Inflammatory macrophage treated with lipopolysaccharide for 4 hours (primary cell): ENCODE measurements at regions not wholly inside any gene's neighbourhood (a gene's known extent, or its start where the extent isn't known, plus 50 kb on each side); places are given as distances from the start of the nearest gene placed in this dataset.
"Not testable (repeated sequence)": the region's sequence is repeated elsewhere in the genome, so short reads cannot be mapped to it uniquely, and the experiment has no call there.

Experiments used
- DNase-seq: peaks from one replicate; pipeline ENCODE4 v3.0.0-alpha.2; 2020

DNA sequence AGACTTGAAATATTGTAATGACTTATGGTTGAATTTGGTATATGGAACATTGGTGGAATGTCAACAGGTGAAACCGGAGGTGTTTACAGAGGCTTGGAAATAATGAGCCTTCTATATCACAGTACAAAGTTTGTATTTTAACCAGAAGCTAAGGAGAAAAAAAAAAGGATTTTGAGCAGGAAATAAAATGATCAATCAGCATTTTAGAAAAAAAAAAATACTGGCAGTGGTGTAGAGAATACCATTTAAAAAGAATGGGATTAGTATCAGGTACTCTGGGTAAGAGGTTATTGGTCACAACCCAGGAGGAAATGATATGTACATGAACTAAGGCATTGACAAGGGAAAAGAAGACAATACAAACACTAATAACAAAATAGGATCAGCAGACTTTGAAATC lies 587.1 kb upstream of the HTR2C start:
- DNase-seq = no peak

DNA sequence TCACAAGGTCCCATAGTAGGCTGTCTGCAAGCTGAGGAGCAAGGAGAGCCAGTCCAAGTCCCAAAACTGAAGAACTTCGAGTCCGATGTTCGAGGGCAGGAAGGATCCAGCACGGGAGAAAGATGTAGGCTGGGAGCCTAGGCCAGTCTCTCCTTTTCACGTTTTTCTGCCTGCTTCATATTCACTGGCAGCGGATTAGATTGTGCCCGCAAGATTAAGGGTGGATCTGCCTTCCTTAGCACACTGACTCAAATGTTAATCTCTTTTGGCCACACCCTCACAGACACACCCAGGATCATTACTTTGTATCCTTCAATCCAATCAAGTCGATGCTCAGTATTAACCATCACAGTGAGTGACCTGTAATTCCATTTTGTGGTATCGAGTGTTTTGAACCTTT lies 592.2 kb upstream of the HTR2C start:
- DNase-seq = not testable (repeated sequence)

DNA sequence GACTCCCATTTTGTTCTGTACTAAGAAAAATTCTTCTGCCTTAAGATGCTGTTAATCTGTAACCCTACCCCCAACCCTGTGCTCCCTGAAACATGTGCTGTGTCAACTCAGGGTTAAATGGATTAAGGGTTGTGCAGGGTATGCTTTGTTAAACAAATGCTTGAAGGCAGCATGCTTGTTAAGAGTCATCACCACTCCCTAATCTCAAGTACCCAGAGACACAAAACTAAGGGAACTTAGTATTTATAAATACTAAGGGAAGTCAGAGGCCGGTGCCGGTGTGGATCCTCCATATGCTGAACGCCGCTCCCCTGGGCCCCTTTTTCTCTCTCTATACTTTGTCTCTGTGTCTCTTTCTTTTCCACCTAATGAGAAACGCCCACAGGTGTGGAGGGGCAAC lies 593.2 kb upstream of the HTR2C start:
- not testable (repeated sequence) for DNase-seq

DNA sequence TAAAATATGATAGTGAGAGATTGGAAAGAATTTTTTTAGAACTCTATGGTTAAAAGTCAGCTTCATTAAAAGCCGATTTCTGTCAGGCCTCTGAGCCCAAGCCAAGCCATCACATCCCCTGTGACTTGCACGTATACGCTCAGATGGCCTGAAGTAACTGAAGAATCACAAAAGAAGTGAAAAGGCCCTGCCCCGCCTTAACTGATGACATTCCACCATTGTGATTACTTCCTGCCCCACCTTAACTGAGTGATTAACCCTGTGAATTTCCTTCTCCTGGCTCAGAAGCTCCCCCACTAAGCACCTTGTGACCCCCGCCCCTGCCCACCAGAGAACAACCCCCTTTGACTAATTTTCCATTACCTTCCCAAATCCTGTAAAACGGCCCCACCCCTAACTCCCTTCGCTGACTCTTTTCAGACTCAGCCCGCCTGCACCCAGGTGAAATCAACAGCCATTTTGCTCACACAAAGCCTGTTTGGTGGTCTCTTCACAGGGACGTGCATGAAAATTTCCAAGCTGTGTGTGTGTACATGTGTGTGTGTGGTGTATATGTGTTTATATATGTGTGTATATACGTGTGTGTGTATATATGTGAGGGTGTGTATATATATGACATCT lies 595.5 kb upstream of the HTR2C start:
- not testable (repeated sequence) for DNase-seq

DNA sequence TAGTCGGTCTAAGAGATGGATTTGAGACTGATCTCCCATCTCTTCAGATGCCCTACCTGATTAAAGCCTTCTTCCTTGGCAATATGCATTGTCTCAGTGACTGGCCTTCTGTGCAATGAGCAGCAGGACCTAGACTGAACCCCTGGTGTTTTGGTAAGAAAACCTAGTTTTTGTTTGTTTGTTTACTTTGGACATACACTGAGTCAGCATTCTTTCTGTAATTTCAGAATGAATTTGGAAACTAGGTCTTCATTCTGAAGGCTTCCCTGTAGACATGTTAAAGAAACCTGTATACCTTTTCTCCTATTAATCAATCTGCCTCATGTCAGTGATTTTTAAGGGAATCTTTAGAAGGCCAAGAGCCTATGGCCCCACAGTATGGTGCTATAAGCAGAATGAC lies 597.5 kb upstream of the HTR2C start:
- no peak for DNase-seq

DNA sequence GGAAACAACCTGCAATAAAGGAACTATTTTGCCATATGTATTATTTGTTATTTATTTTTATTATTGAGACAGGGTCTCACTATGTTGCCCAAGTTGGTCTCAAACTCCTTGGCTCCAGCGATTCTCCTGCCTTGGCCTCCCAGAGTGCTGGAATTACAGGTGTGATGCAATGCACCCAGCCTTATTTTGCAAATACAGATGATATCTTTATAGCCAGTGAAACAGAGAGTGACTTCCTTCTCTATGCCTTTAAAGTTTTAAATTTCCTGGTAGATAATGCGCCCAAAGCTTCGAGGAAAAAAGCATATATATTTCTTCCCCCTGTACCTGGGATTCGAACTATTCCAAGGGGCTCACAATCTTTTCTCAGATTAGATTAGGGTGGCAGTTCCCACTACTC lies 601.1 kb upstream of the HTR2C start:
- DNase-seq = no peak

DNA sequence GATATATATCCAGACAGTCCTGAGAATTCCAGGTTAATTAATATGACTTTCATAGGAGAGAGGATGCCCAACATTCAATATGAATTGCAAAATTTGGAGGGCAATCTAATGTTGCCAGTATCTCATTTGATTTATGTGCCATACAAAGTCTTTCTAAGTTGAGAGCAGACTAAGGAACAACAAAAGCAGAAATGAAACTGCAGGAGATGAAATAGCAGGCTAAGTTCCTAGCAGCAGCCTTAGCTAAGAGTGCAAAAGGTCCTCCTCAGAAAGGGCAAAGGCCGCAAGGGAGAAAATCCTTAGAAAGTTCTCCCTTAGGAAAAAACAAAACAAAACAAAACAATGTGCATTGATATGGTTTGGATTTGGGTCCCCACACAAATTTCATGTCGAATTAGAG lies 602.9 kb upstream of the HTR2C start:
- DNase-seq = peak; percentile 46

DNA sequence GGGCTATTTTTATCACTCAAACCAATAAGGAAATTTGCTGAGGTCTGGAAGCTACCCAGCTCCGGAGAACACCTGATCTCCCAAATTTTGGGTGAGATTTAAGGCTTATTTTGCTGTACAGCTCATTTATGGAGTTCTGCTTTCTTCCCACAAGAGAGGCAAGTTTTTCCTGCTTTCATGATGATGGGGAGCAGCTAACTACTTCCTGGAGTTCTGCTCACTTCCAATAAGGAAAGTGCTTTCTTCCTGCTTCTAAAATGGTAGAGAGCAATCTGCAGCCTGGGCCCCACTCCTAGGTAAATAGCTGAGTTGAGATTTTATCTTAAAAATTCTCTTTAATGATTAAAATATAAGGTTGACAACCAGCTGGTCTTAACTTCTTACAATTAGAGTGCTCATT lies 606.0 kb upstream of the HTR2C start:
- DNase-seq = no peak

DNA sequence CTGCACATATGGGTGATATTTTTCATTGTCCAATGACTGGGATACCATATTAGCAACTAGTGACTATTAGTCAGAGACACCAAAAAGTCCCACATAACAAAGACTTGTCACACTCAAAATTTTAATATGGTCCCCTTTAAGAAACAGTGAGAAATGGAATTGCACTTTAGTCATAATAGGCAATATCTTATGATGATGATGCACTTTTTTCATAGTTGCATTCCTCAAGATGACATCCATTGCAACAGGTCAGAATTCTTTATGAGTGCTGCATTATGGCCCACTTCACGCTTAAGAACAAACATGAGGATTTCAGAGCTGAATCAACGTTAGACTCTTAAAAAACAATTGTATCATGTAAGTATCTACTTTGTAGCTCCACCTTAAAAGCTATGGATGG lies 608.4 kb upstream of the HTR2C start:
- no peak for DNase-seq

DNA sequence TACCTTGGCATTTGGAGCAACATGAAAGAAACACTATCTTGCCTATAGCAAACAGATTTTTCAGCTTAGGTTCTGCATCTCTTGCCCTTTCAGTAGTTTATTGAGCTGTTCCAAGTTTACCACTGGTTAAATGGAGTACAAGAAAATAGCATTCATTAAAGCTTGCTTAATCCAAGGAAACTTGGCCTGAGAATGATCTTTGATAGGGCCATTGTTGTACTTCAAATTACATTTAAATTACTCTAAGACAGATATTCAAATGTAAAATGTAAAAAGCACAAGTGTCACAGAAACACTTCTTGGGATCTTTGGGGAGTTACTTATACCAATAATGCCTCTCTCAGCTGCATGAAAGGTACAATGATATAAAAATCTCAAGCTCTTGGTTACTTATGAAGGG lies 609.0 kb upstream of the HTR2C start:
- no peak for DNase-seq

DNA sequence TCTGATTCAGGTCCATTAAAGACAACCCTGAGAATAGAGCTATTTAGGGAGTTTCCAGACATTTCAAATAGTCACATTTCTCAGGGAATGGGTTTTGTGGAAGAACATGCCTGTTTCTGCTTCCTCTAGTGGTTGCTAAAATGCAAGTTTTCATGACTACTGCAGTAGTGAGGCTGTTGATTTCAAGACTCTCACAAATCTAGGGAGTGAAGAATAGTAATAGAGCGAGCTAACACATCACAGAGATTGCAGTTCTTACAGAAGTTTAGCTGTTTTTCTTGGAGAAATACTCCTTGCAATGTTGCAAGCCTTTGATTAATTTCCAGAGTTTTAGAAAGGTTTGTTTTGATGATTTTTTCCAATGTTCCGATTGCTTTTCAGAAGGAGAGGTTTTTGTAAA lies 610.2 kb upstream of the HTR2C start:
- DNase-seq = peak; percentile 17

DNA sequence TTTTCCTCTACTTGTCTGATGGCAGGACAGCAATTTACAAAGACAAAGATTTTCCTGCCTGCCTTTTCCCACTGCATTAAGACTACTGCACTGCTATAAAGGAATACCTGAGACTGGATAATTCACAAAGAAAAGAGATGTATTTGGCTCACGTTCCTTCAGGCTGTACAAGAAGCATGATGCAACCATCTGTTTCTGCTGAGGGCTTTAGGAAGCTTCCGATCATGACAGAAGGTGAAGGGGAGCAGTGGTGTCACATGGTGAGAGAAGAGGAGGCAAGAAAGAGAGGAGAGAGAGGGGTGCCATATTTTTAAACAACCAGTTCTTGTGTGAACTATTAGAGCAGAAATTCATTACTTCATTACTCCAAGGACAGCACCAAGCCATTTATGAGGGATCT lies 617.1 kb upstream of the HTR2C start:
- DNase-seq = no peak

DNA sequence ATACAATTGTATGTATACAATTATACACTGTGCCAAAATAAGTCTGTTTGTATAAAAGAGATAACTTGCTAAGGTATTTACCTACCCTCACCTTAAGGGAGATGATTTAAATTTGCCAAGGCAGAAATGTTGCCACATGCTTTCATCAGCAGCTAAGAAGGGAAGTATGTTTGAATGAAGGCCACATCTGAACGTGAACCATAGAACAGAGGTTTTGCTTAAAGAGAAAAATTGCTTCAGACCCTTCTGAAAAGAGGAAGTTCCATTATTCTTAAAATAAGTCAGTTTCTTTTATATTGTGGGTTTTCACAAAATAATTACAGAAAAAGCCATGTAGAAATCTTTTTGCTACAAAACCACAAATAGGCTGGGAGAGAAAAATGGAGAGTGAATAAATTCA lies 621.5 kb upstream of the HTR2C start:
- peak; percentile 68 for DNase-seq

DNA sequence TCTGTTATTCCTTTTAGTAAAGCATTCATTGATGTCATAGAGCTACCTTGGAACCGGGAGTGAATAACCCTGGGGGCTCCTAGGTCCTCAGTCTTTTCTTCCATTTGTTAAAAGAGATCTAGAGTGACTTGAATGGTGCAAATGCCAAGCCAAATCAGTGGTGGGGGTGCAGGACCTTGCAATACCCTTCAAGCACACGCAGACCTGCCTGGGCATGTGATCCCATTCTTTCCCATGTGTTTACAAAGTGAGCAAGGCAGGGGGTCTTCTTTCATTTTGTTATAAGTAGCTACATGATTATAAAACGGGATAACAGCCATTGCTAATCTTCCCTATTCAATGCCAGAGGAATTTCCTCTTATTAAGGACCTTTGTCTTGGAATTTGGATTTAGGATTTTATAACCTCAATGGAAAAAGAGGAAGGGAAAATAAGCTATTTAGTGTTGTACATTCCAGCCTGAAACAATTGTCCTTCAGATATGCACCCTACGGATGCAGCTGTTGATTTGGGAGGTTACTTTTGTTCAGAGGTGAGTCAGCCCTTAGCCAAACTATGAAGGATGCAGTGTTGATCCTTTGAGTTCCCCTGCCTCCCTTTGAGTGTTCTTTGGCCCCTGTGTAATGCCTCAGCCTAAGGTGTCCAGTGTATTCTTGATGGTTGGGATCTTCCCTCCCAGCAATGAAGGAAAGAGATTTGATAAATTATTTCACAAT lies 623.8 kb upstream of the HTR2C start:
- no peak for DNase-seq

DNA sequence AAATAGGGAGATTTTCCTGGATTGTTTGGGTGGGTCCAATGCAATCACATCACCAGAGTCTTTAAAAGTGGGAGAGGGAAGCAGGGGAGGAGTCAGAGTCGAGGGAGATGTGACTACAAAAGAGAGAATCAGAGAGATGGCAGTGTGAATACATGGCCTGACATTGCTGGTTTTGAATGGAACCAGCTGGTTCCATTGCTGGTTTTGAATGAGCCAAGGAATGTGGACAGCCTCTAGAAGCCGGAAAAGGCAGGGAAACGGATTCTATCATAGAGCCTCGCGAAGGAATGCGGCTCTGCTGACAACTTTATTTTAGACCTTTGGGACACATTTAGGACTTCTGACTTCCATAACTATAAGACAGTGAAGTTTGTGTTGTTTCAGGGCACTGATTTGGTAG lies 627.0 kb upstream of the HTR2C start:
- no peak for DNase-seq

DNA sequence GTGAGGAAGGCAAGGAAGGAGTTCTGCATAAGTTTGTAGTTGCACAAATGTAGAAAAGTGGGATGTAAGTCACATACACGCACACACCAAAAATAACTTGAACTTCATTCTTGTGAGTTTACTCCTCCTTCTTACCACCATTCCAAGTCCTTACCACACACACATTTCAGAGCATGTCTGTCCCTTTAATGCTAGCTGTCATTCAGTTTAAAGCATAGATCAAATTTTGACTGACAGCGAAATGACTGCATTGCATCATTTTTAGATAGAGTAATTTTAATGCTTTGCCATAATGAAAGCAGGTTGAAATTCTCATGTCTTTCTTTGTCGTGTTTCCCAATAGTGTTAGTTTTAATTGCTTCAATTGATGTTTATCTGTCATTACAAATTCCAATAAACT lies 629.6 kb upstream of the HTR2C start:
- peak; percentile 5 for DNase-seq

DNA sequence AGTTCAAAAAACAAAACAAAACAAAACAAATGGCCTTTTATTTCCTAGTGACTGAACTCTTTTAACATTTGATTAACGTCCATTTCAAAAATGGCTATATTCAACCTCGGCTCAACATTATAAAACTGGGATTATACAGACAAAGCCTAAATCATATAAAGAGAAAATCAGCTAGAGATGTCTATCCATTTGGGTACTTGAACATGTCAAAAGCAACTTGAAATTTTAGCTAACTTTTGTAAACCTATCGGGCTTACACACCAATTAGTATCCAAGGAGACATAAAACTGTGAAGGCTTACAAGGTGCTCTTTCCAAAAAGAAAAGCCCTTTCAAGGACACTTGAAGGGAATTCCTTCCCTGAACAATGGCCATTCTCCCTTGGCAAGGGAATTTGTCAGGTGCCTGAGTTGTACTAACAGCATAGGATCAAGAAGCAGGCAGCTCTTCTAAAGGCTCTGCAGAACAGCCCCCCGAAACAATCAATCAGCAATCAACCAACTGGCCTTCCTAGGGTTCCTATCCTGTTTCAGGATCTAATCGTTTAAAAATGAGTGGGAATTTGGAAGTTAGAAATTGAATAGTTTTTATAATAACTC lies 633.7 kb upstream of the HTR2C start:
- no peak for DNase-seq

DNA sequence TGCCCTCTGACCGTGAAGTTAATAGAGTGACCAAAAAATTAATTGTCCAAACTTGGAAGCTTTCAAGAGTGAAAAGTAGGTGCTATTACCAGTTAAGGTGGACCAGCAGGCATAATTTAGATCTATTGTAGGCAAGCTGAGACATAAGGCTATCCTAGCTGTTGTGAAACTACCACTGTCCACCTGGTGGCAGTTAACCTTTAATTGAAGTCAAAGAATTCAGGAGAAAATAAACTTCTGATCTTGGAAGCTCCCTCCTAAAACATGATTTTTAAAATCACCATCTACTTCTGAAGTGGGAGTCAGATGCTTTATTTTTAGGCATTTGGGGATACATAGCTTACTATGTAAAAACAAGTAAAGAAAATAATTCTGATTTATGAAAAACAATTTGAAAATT lies 636.3 kb upstream of the HTR2C start:
- DNase-seq = no peak

DNA sequence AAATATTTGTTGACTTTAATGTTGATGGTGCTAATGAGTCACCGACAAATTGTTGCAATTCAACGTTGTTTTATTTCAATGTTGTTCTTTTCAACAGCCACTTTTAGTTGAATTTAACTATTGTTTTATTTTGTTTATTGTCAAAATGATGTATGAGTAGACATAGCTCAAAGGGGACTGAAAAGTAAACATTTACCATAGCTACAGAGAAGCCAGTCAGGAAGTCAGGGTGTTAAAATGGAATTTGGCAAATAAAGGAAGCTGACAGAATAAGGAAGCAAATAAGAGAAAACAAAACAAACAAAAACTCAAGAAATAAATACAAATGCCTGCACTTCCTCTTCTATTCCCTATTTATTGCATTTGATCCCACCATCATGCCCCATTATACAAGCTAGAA lies 648.4 kb upstream of the HTR2C start:
- DNase-seq = no peak

DNA sequence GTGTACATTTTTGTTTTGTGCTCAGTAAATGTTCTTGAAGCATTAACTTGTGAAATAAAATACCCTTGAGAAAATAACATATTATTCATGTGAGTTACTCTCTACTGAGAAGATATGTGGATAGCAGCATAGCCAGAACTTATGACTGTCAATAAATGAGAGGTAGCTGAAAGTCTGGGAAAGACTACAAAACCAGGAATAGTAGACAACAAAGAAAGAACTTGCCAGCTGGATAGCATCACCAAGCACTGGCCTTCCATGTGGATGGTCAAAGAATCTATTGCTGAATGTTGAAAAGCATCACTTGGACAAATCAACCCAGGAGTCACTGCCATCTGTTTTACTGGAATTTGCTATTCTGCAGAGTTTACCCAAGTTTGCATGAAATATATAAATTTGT lies 650.0 kb upstream of the HTR2C start:
- DNase-seq = no peak

DNA sequence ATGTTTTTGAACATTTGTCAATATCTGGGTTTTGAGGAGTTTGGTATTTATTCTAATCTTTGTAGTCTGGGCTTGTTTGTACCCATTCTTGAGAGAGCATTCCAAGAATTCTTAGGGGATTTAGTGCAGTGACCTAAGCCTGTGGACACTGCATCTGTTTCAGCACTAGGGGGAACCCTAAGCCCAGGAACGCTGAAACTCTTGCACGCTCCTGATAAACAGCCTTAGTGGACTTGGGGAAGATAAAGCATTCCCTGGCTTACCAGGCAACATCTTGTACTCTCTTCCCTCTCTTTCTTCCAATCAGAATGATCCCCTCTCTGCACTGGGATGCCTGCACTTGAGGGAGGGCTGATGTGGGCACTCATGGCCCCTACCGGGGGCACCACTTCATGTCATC lies 654.9 kb upstream of the HTR2C start:
- DNase-seq = peak; percentile 40

DNA sequence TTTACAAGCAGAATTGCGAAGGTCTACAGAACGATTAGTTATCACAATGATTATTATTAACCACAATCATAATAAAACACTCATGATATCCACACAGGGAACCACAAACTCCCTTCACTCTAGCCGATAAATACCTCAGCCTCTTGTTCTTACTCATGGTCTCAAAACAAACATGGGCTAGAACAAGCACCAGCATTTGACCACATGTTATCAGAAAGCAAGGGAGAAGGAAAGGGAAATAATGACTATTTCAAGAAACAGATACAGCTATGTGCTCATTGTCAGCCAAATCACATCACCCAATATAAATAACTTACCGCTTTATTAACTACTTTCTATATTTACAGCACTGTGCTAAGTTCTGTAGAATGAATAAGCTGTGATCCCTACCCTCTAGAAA lies 663.2 kb upstream of the HTR2C start:
- DNase-seq = no peak

DNA sequence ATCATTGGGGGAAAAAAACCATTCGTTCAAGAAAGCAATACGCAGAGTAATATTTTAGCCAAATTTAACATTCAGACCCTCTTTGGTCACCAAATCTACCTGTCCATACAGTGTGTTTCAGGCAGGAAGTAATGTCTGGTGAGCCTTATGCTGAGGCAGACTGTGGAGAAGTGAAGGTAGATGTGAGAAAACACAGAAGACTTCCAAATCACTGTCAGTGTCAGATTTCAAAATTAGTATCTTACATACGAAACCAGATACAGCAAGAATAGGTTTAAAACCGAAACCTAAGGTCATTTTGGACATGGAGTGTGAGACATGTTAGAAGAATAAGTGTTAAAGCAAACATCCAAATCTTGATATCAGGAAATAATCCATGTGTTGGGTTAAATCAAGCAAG lies 664.5 kb upstream of the HTR2C start:
- DNase-seq = no peak

DNA sequence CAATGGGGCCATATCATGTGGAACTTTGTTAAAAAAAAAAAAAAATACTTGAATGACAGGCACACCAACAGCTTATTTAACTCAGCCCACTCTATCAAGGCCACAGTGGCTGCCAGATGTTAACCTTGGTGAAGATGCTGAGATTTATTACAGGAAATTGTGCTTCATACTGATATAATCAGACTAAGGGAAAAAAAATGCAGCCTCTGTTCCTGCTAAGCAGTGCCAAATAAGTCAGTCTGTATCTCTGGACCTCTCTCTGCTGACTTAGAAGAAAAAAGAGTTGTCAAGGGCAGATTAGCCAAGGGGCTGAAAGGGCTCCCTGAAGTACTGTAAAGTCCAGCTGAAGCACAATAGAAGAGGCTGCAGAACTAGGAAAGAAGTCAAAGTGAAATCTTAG lies 677.7 kb upstream of the HTR2C start:
- no peak for DNase-seq

DNA sequence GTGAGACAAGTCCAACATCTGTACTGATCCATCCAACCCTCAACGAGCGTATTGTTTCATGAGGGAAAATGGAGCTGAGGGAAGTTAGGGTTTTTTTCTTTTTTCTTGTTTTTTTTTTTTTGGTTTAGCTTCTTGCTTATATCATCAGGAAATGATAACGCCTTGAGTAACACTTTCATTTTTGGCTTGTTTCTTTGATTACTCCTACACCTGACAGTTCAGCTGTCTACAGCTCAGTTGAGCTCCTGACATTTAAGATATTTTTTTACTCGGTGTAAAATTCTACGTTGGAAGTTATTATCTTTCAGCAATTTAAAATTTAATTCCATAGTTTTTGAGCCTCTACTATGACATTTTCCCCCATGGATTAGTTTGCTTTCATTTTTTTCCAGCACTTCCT lies 691.0 kb upstream of the HTR2C start:
- no peak for DNase-seq
